H1 (cell line): ENCODE measurements at regions not wholly inside any gene's neighbourhood (a gene's known extent, or its start where the extent isn't known, plus 50 kb on each side); places are given as distances from the start of the nearest gene placed in this dataset.

ENCODE experiments used
- CTCF ChIA-PET: fragments of 300-600 bp; sonication (Branson Sonifier 250); formaldehyde crosslinking; loops from one replicate; lab custom pipeline; 2021; ENCODE audit not compliant: partially characterized antibody; lab: Charles Lee
- POLR2A ChIA-PET: fragments of 300-600 bp; sonication (Branson Sonifier 250); formaldehyde crosslinking; loops from one replicate; lab custom pipeline; 2021; ENCODE audit warnings: inconsistent platforms; ENCODE audit not compliant: partially characterized antibody; lab: Charles Lee
- DNase-seq, 2 experiments: peaks; one replicate each; pipeline versions ENCODE4 v3.0.0 to v3.0.0-alpha.2; 2010 to 2022; ENCODE audit warnings: low spot score in 2 of 2, low read depth in 1 of 2, mixed read lengths in 1 of 2
- FAIRE-seq: peaks from 2 replicates; lab custom pipeline; 2011; peaks lifted over from hg19 to GRCh38; lab: Jason Lieb, UNC
- H2AFZ ChIP-seq: 2 replicates; pipeline ENCODE4 v1.8.1; 2012; ENCODE audit warnings: low read length, inconsistent platforms
- H2AK5ac ChIP-seq: 2 replicates; pipeline ENCODE4 v1.6.1; 2013; ENCODE audit warnings: low read depth, low read length
- H2BK120ac ChIP-seq: replicated peaks from 2 replicates; pipeline ENCODE3; 2013; ENCODE audit warnings: low read depth, low read length, inconsistent platforms
- H2BK12ac ChIP-seq: 2 replicates; pipeline ENCODE4 v1.6.1; 2013; ENCODE audit warnings: low read depth, low read length
- H2BK15ac ChIP-seq: 2 replicates; pipeline ENCODE4 v1.6.1; 2013; ENCODE audit warnings: low read length
- H2BK20ac ChIP-seq: 2 replicates; pipeline ENCODE4 v1.6.1; 2013; ENCODE audit warnings: low read length
- H2BK5ac ChIP-seq: 2 replicates; pipeline ENCODE4 v1.6.1; 2013; ENCODE audit warnings: low read depth, low read length
- H3K14ac ChIP-seq: 2 replicates; pipeline ENCODE4 v1.6.1; 2013; ENCODE audit warnings: inconsistent platforms; ENCODE audit not compliant: insufficient read length
- H3K18ac ChIP-seq: 2 replicates; pipeline ENCODE4 v1.6.1; 2013; ENCODE audit warnings: low read length; ENCODE audit errors: extremely low read depth
- H3K23ac ChIP-seq: 2 replicates; pipeline ENCODE4 v1.6.1; 2013; ENCODE audit warnings: inconsistent platforms; ENCODE audit not compliant: insufficient read length
- H3K23me2 ChIP-seq: 2 replicates; pipeline ENCODE4 v1.6.1; 2013; ENCODE audit warnings: low read depth, low read length
- H3K27ac ChIP-seq: 2 replicates; pipeline ENCODE4 v1.6.1; 2011; ENCODE audit warnings: low read depth, low read length, inconsistent platforms
- H3K27me3 ChIP-seq, 4 experiments: replicated peaks in 1 of 4; 1 replicate in 1 of 4; 2 replicates in 3 of 4; pipeline versions ENCODE4 v1.6.1 to v1.8.1; 2011 to 2013; ENCODE audit warnings: low read length in 3 of 4, mild to moderate bottlenecking in 3 of 4, inconsistent platforms in 2 of 4, mixed read lengths in 2 of 4, moderate library complexity in 1 of 4; ENCODE audit not compliant: control insufficient read depth in 3 of 4, insufficient read depth in 3 of 4; ENCODE audit errors: extremely low read depth in 1 of 4
- H3K36me3 ChIP-seq, 4 experiments: 2 replicates each; pipeline versions ENCODE4 v1.6.1 to v1.8.1; 2011 to 2013; ENCODE audit warnings: mild to moderate bottlenecking in 4 of 4, low read length in 3 of 4, moderate library complexity in 2 of 4, control low read depth in 1 of 4, inconsistent platforms in 1 of 4; ENCODE audit not compliant: insufficient read depth in 4 of 4, control insufficient read depth in 2 of 4
- H3K4ac ChIP-seq: replicated peaks from 2 replicates; pipeline ENCODE3; 2013; ENCODE audit warnings: low read length, low read depth, mixed read lengths, inconsistent platforms; ENCODE audit not compliant: insufficient read length
- H3K4me1 ChIP-seq, 4 experiments: replicated peaks in 1 of 4; 1 replicate in 1 of 4; 2 replicates in 3 of 4; pipeline versions ENCODE4 v1.6.1 to v1.8.1; 2011 to 2013; ENCODE audit warnings: low read length in 3 of 4, inconsistent platforms in 2 of 4, mixed read lengths in 1 of 4; ENCODE audit not compliant: insufficient read depth in 4 of 4, control insufficient read depth in 3 of 4
- H3K4me2 ChIP-seq, 2 experiments: 2 replicates each; pipeline versions ENCODE4 v1.6.1 to v1.8.1; 2011 to 2013; ENCODE audit warnings: low read depth in 2 of 2, low read length in 2 of 2, control low read depth in 1 of 2, inconsistent platforms in 1 of 2, mild to moderate bottlenecking in 1 of 2; ENCODE audit not compliant: insufficient read depth in 1 of 2
- H3K4me3 ChIP-seq, 4 experiments: fragments of 200-600, 300-600 bp in 1 of 4; sonication (generic), shearing (Covaris generic), sonication (Bioruptor Twin) in 1 of 4; 2 replicates each; pipeline versions ENCODE4 v1.5.1 to v1.8.1; 2011 to 2016; ENCODE audit warnings: low read length in 4 of 4, low read depth in 3 of 4, control low read depth in 2 of 4, inconsistent platforms in 2 of 4, mild to moderate bottlenecking in 2 of 4, mixed read lengths in 1 of 4, moderate library complexity in 1 of 4; ENCODE audit not compliant: insufficient read depth in 2 of 4; ENCODE audit errors: extremely low read depth in 1 of 4
- H3K56ac ChIP-seq: replicated peaks from 2 replicates; pipeline ENCODE3; 2013; ENCODE audit warnings: low read depth, mild to moderate bottlenecking, mixed read lengths, low read length, inconsistent platforms; ENCODE audit not compliant: insufficient read length
- H3K79me1 ChIP-seq: 2 replicates; pipeline ENCODE4 v1.6.1; 2013; ENCODE audit warnings: low read depth, low read length, control low read depth
- H3K79me2 ChIP-seq, 2 experiments: 2 replicates each; pipeline versions ENCODE4 v1.6.1 to v1.8.1; 2012 to 2013; ENCODE audit warnings: low read length in 2 of 2, mild to moderate bottlenecking in 2 of 2, inconsistent platforms in 1 of 2; ENCODE audit not compliant: insufficient read depth in 2 of 2, control insufficient read depth in 1 of 2
- H3K9ac ChIP-seq, 4 experiments: replicated peaks in 1 of 4; 1 replicate in 1 of 4; 2 replicates in 3 of 4; pipeline versions ENCODE4 v1.6.1 to v1.8.1; 2011 to 2013; ENCODE audit warnings: low read depth in 3 of 4, low read length in 3 of 4, control low read depth in 2 of 4, mild to moderate bottlenecking in 2 of 4, moderate library complexity in 2 of 4, inconsistent platforms in 1 of 4; ENCODE audit errors: extremely low read depth in 1 of 4
- H3K9me3 ChIP-seq, 2 experiments: 2 replicates each; pipeline versions ENCODE4 v1.6.1 to v1.8.1; 2012 to 2013; ENCODE audit warnings: mild to moderate bottlenecking in 2 of 2, moderate library complexity in 2 of 2, control low read depth in 1 of 2, inconsistent platforms in 1 of 2, low read depth in 1 of 2, low read length in 1 of 2, mixed read lengths in 1 of 2; ENCODE audit not compliant: insufficient read depth in 2 of 2
- H4K20me1 ChIP-seq, 2 experiments: replicated peaks in 1 of 2; 2 replicates each; pipeline versions ENCODE3 to v1.8.1; 2011 to 2013; ENCODE audit warnings: inconsistent platforms in 2 of 2, low read length in 2 of 2, mild to moderate bottlenecking in 1 of 2; ENCODE audit not compliant: insufficient read depth in 2 of 2, control insufficient read depth in 1 of 2
- H4K5ac ChIP-seq: 2 replicates; pipeline ENCODE4 v1.6.1; 2013; ENCODE audit warnings: low read length, low read depth, mixed read lengths, inconsistent platforms; ENCODE audit not compliant: insufficient read length
- H4K8ac ChIP-seq: 2 replicates; pipeline ENCODE4 v1.8.0; 2013; ENCODE audit warnings: mild to moderate bottlenecking, moderate library complexity, low read length, inconsistent platforms; ENCODE audit not compliant: insufficient read depth; ENCODE audit errors: extremely low read depth
- H4K91ac ChIP-seq: replicated peaks from 2 replicates; pipeline ENCODE3; 2013; ENCODE audit warnings: low read length, mixed read lengths, inconsistent platforms; ENCODE audit not compliant: insufficient read length
- ATF2 ChIP-seq: IDR thresholded peaks from 2 replicates; pipeline ENCODE4 v1.6.1; 2012; ENCODE audit warnings: low read length, inconsistent platforms
- BCL11A ChIP-seq, 2 experiments: IDR thresholded peaks; one replicate each; pipeline ENCODE4 v1.6.1; 2011; ENCODE audit warnings: low read depth in 2 of 2, low read length in 2 of 2, mild to moderate bottlenecking in 2 of 2
- BRCA1 ChIP-seq: IDR thresholded peaks from 2 replicates; pipeline ENCODE4 v1.6.1; 2012; ENCODE audit warnings: low read depth, low read length, improper control_type of control experiment
- CBX5 ChIP-seq: fragments of 300-800, 300-1000 bp; sonication (generic); IDR thresholded peaks from 2 replicates; pipeline ENCODE4 v1.7.1; 2016; ENCODE audit warnings: antibody characterized with exemption, low read length, low read depth
- CEBPB ChIP-seq: IDR thresholded peaks from 2 replicates; pipeline ENCODE4 v1.6.1; 2012; ENCODE audit warnings: low read depth, low read length
- EGR1 ChIP-seq: IDR thresholded peaks from 2 replicates; pipeline ENCODE4 v1.6.1; 2011; ENCODE audit warnings: low read depth, low read length, borderline replicate concordance
- GABPA ChIP-seq: IDR thresholded peaks from 2 replicates; pipeline ENCODE4 v1.6.1; 2011; ENCODE audit warnings: mild to moderate bottlenecking, low read length, moderate library complexity, borderline replicate concordance; ENCODE audit not compliant: insufficient read depth
- JUN ChIP-seq: IDR thresholded peaks from 2 replicates; pipeline ENCODE4 v1.6.1; 2011; ENCODE audit warnings: low read depth, mild to moderate bottlenecking, improper control_type of control experiment, low read length
- NANOG ChIP-seq: IDR thresholded peaks from 2 replicates; pipeline ENCODE4 v1.6.1; 2011; ENCODE audit warnings: low read length, low read depth, mild to moderate bottlenecking, inconsistent platforms; ENCODE audit not compliant: insufficient read depth, poor library complexity, severe bottlenecking
- POU5F1 ChIP-seq: IDR thresholded peaks from 2 replicates; pipeline ENCODE4 v1.6.1; 2011; ENCODE audit warnings: low read depth, mild to moderate bottlenecking, low read length, moderate library complexity
- SIN3A ChIP-seq, 2 experiments: IDR thresholded peaks in 1 of 2; conservative IDR thresholded peaks in 1 of 2; 2 replicates each; pipeline ENCODE4 v1.6.1; 2011 to 2012; ENCODE audit warnings: low read length in 2 of 2, improper control_type of control experiment in 1 of 2, low read depth in 1 of 2, mild to moderate bottlenecking in 1 of 2
- WGBS, 2 experiments: shearing (Covaris generic) in 1 of 2; methylation state at CpG; one replicate each; pipeline versions ENCODE4 v1.1.6 to v1.1.7; 2013 to 2015; ENCODE audit warnings: low lambda C conversion rate in 2 of 2, mixed read lengths in 2 of 2, inconsistent platforms in 1 of 2, low coverage in 1 of 2, missing lambda C conversion rate in 1 of 2; ENCODE audit not compliant: insufficient replicate concordance in 2 of 2, insufficient coverage in 1 of 2, insufficient read length in 1 of 2; ENCODE audit errors: extremely low coverage in 1 of 2, missing lambda C conversion rate in 1 of 2; 5-methylcytosine and 5-hydroxymethylcytosine counted together
- TF ChIP-seq, protein P1 (sequence below): IDR thresholded peaks from 2 replicates; pipeline ENCODE4 v1.6.1; 2011; ENCODE audit warnings: low read length, improper control_type of control experiment

- Histone ChIP-seq H3K23ac (no peak overlapping the region), H2AK5ac (no peak overlapping the region), H3K14ac (no peak overlapping the region), H3K36me3 (no peaks in the 10 kb centered on the region), H2BK15ac (no peak overlapping the region), H2BK120ac (no peak overlapping the region), H4K20me1 (no peaks in the 10 kb centered on the region), H4K8ac (no peak overlapping the region), H2AFZ (no peak overlapping the region), H3K9ac (no peak overlapping the region), H2BK12ac (no peak overlapping the region), H3K23me2 (no peaks in the 10 kb centered on the region; the same call in 1 of the 2 replicates), H3K27ac (no peak overlapping the region), H2BK5ac (no peak overlapping the region), H4K5ac (no peak overlapping the region), H3K4me3 (no peak overlapping the region), H3K4me1 (peaks cover 0 to 4% (median 2%) of the 10 kb centered on the region in 4 experiments; a peak in 3 of 7 replicates), H3K9me3 (no peaks in the 10 kb centered on the region), H3K79me2 (no peaks in the 10 kb centered on the region), H2BK20ac (no peak overlapping the region), H3K27me3 (peaks cover 0 to 17% (median 12%) of the 10 kb centered on the region in 4 experiments; a peak in 6 of 7 replicates), H3K56ac (no peak overlapping the region), H4K91ac (no peak overlapping the region), H3K18ac (no peak overlapping the region), H3K79me1 (no peaks in the 10 kb centered on the region), H3K4ac (no peak overlapping the region), H3K4me2 (no peak overlapping the region)
- no peak for FAIRE-seq
- no peak for DNase-seq
- 60% methylated on average over 3 of the region's 3 CpGs; no CpG with 5 or more reads in 1 of the 2 experiments for WGBS, 2 experiments
- ChIA-PET CTCF (interaction anchor here (1.7 kb wide), 1 partner anchor 19 kb away, joined by 3 read pairs; no protein-coding TSS in a partner anchor), POLR2A (no interaction called here)
- TF ChIP-seq POU5F1 = no peak
- no peak for TF ChIP-seq CBX5
- TF ChIP-seq SIN3A (conservative IDR thresholded peaks at IDR 0.05 in 1 of 2, IDR thresholded peaks at IDR 0.05 in 1 of 2; ENCODE audit: low read depth in 1 of 2, low read length in 2 of 2) = no peak
- no peak for TF ChIP-seq ATF2
- TF ChIP-seq BRCA1 = no peak
- no peak for TF ChIP-seq BCL11A (IDR thresholded peaks at IDR 0.05; ENCODE audit: low read depth in 2 of 2, low read length in 2 of 2)
- TF ChIP-seq GABPA = no peak
- TF ChIP-seq, protein P1, sequence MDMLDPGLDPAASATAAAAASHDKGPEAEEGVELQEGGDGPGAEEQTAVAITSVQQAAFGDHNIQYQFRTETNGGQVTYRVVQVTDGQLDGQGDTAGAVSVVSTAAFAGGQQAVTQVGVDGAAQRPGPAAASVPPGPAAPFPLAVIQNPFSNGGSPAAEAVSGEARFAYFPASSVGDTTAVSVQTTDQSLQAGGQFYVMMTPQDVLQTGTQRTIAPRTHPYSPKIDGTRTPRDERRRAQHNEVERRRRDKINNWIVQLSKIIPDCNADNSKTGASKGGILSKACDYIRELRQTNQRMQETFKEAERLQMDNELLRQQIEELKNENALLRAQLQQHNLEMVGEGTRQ = no peak
- no peak for TF ChIP-seq JUN
- TF ChIP-seq EGR1 = no peak
- no peak for TF ChIP-seq NANOG
- TF ChIP-seq CEBPB = no peak
These were observed 64.0 kb upstream of the SLC24A4 start for GRCh38 chr14:92258934-92259333.
